GM19023 (cell line): ENCODE measurements at regions not wholly inside any gene's neighbourhood (a gene's known extent, or its start where the extent isn't known, plus 50 kb on each side); places are given as distances from the start of the nearest gene placed in this dataset.

Experiments
- ATAC-seq: cut with Tn5 transposase; IDR thresholded peaks from one replicate; pipeline ENCODE4 v1.9.1; 2021; ENCODE audit warnings: mild to moderate bottlenecking, moderate library complexity; ENCODE audit not compliant: unreplicated experiment

DNA sequence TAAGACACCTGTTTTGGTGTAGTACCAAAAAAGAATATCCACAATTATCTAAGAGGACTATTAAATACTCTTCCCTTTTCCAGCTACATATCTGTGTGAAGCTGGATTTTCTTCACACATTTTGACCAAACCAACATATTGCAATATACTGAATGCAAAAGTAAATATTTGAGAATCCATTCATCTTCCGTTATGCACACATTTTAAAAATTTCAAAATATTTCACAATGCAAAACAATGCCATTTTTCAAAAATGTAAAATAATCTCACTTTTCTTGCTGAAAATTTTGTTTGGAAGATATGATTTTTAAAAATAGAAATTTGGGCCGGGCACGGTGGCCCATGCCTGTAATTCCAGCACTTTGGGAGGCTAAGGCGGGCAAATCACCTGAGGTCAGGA is 133.9 kb upstream of the FUT8 start:
- ATAC-seq = no peak

DNA sequence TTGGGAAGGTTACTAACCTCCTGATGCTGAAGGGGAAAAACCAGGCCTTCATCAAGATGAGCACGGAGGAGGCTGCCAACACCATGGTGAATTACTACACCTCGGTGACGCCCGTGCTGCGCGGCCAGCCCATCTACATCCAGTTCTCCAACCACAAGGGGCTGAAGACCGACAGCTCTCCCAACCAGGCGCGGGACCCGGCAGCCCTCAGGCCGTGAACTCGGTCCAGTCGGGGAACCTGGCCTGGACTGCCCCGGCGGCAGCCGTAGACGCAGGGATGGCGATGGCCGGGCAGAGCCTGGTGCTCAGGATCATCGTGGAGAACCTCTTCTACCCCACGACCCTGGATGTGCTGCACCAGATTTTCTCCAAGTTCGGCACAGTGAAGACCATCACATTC is 133.0 kb upstream of the FUT8 start:
- no peak for ATAC-seq

DNA sequence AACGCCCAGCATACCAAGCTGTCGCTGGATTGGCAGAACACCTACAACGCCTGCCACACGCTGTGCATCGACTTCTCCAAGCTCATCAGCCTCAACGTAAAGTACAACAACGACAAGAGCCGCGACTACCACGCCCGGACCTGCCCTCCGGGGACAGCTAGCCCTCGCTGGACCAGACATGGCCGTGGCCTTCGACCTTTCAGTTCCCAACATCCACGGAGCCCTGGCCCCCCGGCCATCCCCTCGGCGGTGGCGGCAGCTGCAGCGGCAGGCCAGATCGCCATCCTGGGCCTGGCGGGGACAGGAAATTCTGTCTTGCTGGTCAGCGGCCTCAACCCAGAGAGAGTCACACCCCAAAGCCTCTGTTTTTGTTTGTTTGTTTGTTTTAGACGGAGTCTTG is 132.6 kb upstream of the FUT8 start:
- ATAC-seq = no peak

DNA sequence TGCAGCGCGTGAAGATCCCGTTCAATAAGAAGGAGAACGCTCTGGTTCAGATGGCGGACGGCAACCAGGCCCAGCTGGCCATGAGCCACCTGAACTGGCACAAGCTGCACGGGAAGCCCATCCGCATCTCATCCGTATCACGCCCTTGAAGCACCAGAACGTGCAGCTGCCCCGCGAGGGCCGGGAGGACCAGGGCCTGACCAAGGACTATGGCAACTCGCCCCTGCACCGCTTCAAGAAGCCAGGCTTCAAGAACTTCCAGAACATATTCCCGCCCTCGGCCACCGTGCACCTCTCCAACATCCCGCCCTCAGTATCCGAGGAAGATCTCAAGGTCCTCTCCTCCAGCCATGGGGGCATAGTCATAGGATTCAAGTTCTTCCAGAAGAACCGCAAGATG is 131.9 kb upstream of the FUT8 start:
- no peak for ATAC-seq

DNA sequence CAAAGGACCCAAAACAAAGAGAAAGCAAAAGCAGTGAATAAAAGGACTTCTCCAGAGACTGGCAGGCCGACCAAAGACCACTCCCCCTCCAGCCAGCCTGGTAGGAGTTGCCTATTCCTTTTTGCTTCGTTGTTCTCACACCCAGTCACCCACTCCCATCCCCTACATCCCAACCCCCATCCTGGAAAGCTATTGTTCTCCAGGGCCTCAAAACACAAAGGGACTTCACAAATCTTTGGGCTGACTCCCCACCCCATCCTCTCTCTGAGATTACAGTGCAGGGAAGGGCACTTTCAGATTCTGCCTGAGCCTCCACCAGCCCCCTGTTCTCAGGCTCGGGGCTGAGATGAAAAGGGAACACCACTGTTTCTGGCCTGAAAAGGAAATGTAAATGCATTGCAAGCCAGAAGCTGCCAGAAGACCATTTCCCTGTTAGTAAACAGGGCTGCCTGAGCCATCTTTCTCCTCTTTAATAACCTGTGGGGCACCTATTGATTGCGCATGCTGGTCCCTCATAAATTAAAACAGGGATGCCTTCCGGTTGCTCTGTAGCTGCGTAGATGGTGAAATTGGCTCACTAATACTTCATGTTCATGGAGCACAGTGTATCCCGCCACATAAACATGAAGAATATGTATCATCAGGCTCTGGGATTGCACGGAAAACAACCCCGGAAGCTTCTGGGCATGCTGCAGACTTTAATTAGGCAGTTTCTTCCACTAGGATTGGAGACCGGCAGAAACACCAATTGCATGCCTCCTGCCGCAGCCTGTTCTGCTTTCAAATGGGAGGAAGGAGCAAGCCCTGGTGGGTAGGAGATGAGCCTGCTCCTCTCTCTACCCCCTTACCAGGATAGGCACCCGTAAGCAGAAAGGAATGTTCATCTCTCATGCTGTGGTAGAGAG is 130.3 kb upstream of the FUT8 start:
- ATAC-seq = no peak

DNA sequence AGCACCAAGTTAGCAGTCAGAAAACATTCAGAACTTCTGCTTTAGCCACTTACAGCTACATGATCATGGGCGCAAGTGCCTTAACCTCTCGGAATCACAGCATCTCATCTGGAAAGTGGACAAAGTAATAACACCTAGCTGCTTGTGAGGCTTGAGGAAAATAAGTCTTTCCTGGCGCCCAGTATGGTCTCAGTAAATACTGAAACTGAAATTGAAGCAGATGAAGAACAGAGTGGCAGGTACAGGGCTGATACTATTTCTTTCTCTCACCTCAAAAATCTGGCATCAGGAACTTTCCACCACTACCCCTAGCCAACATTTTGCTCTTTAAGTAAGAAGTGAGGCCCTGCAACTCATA is 129.7 kb upstream of the FUT8 start:
- no peak for ATAC-seq

DNA sequence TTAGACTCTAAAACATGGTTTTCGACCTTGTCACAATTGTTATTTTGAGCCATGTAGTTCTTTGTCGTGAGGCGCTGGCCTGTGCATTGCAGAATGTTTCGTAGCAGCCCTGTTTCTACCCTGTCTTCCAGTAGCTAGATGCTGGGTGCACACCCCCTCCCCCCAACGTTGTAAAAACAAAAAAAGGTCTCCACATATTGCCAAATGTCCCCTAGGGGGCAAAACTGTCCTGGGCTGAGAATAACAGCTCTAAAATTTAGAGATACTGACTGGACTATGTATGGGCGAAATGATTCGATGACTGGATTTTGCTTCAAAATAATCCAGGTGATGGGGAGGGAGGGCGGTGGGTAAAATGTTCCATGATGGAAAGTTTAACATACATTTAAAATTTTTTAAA is 126.1 kb upstream of the FUT8 start:
- ATAC-seq = no peak

DNA sequence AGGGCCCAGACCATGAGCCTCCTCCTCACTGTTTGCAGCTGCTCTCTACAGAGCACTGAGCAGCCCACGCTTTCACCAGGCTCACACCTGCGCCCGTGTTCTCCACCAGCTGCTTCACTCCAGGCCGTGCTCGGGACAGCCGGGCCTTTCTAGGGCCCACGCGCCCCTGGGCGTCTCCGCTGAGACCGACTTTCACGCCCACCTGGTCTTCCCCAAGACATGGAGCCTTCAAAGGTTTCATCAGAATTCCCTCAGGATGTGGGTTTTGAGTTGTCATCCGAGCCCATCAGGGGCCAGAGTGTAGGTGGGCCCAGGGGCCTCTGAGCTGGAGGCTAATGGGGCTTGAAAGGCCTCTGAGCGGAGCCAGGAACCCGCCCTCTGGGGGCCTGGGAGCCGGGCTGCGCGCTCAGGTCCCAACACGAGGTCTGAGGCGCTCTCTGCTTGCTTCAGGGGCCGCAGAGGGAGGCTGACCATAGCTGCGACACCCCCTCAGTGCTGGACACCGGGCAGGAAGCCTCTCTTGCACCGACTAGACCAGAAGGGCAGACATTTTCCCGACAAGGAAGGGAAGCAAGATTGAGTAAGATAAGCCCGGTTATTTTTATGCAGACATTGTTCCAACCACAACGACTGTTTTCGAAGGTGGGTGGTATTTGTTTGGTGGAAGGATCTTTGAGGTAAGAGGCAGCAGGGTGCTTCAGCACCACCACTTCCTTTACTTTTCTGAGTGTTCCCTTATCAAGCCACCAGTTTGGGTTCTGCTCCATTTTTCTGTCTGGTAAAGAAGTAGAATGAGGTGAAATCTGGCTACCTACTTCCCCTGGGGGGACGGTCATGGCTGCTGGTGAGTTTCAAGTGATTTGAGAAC is 125.0 kb upstream of the FUT8 start:
- ATAC-seq = peak; percentile 78

DNA sequence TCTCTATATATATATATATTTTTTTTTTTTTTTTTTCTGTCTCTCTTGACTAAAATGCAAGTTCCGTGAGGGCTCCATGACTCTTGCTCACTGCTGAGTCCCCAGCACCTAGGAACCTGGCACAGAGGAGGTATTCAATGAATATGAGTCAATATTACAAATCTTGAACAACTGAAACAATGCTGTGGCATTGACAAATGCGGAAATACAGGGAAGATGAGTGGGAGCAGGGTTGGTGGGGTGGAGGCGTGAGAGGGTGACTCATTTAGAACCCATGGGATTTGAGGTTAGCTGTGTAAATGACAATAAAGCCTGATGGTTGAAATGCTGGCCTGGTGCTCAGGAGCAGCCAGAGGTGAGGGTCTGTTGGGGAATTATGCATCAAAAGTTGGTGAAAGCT is 121.7 kb upstream of the FUT8 start:
- no peak for ATAC-seq

DNA sequence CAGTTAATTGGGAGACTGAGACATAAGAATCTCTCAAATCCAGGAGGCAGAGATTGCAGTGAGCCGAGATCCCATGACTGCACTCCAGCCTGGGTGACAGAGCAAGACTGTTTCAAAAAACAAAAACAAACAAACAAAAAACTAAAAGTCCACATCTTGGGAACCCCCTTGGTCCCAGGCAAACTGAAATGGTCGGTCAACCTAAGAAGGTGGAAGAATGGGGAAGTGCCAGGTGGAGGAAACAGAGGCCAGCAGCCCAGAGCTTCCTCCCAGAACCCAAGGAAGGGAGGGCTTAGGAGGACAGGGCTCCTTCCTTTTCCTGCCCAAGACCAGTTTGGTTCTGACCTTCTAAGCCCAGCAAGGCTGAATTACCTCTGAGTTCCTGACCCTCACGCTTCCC is 121.0 kb upstream of the FUT8 start:
- ATAC-seq = no peak

DNA sequence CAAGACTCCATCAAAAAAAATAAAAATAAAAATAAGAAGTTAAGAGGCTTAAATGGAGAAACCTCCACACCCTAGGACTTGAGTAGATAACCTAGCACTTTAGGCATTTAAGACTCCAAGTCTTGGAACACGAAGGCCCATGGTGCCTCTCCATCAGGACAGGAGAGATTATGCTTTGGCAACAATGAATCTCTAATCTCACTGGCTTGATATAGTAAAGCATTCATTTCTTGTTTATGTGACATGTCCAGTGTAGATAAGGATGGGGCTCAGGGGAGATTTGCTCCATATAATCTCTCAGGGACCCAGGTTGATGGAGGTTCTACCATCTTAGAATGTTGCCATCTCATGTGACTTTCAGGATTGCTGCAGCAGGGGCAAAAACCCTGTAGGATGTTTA is 117.7 kb upstream of the FUT8 start:
- ATAC-seq = no peak

DNA sequence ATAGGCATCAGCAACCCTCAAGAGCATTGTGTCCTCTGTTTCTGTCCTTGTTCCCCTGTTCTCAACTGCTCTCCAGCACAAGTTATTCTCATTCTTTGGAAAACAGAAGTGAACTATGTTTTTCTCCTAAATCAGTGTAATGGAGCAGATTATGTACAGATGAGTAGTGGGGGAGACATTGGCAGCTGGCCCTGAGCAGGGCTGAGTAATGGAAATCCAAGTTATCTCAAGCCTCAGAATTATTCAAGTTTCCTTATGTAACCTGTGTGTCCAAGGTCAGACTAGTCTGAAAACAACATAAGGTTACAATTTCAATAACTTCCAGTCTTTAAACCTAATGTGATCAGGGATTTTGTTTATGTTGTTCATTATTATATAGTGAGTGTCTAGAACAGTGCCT is 116.1 kb upstream of the FUT8 start:
- no peak for ATAC-seq

DNA sequence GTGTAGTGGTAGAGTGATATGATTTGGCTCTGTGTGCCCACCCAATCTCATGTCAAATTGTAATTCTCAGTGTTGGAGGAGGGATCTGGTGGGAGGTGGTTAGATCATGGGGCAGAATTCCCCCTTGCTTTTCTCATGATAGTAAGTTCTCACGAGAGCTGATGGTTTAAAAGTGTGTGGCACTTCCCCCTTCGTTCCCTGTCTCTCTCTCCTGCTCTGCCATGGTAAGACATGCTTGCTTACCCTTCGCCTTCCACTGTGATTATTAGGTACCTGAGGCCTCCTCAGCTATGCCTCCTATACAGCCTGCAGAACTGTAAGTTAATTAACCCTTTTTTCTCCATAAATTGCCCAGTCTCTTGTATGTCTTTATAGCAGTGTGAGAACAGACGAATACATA is 115.7 kb upstream of the FUT8 start:
- no peak for ATAC-seq

DNA sequence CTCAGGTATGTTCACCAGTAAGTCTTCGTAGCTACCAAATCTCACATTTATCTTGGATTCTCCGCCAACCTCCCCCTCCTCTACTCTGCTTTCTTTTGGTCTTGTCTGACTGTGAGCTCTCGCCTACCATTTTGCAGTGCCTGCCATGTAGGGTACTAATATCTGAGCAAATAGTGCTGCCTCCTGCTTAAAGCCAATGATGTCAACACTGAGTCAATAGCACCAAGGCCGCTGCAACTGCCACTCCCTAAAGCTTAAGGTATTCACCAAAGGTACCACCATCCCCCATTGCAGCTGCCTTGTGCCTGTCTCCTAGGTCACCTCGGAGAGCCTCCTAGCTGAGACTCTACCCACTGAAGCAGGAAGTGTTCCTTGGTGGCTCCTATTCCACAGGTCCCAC is 114.8 kb upstream of the FUT8 start:
- no peak for ATAC-seq

DNA sequence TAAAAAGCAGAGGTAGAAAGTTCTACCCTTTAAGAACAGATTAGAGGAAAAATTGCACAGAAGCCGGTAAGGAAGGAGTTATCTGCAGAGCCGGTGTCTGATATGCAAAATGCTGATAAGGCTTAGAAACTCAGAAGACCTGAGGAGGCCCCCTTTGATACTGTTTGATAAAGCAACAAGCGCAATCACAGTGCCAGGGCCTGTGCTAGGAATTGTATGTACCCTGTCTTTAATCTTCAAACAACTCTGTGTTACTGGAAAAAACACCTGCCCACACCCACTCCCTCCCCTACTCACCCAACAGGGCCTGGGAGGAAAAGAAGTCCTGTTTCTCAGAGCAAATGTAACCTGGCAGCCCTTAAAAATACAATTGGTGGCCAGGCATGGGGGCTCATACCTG is 112.7 kb upstream of the FUT8 start:
- no peak for ATAC-seq

DNA sequence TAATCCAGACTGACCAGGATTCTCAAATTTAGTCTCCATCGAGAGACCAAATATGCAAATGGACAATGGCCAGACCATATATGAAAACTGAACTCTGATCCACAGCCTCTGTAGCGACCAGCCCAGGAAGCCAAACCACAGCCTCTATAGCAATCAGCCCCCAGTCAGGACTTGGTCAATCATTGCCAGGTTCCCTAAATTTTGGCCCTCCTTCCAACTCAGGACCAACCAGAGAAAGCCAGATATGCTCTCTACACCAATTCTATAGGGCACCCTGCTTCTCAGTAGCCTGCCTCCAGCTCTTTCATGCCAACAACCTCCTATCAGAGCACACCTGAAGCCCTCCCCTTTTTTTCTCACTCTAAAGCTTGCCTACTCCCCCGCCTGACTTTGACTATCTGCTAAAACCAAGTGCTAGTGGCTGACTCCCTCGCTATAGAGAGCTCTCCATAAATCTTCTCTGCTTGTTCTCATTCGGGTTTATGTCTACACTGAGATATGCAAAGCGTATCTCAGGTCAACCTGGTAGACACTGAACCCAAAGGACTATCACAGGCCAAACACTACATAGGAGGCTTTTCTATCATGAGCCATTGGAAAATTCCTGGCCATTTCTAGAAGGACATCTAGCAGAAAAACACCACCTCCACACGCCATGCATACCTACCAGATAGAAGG is 110.5 kb upstream of the FUT8 start:
- ATAC-seq = peak; percentile 49

DNA sequence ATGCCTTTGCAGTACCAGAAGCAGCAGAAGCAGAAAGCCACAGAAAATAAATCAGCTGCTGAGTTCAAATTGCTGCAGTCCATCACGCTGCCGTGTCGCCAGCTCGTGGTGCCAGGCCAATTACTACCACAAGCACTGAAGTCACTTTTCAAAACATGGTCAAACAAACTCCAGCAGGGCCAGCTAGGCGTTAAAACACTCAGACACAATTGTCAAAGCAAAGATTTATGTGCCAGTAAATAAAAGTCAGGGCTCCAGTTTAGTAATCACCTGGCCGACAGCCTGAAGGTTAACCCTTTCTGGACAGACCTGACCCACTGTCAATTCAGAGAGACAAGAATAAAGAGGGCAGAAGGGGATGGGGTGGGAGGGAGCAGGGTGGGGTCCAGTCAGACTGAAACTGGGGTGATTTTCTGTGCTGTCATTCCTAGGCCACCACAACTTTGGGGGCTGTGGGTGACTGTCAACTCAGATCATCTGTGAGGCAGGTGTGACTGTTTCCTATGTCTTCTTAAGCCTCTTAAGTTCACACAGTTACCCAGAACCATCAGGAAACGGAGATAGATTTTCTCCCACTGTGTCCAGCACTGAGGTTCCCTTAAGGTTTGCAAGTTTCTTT is 109.8 kb upstream of the FUT8 start:
- ATAC-seq = peak; percentile 47

DNA sequence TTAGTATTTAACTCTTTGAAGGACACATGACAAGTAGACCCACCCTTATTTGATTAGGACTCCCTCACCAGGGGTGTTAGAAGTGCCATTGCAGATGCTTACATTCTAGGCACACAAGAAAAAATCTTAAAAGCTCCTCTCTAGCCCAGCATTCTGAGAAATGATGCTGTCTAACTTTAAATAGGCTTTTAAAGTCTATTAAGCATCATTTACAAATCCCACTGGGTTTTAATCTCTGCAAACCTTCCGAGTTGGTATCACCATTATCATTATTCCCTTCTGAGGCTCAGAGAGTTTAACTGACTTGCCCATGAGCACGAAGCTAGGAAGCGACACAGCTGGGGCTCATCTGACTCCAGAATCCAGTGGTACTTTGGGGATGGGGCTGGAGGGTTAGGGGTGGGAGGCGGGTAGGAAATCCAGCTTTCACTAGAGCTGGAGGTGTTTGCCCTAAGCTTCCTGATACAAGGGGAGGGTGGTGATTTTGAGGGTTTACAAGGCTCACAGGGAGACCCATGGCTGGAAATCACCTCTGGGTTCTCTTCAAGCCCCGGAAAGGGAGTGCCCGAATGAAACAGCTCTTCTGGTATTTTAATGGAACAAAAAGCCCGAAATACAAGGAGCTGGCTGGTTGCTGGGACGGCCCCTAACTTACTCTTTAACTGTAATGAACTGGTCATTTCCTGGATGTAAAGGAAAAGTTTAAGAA is 109.2 kb upstream of the FUT8 start:
- ATAC-seq = no peak

DNA sequence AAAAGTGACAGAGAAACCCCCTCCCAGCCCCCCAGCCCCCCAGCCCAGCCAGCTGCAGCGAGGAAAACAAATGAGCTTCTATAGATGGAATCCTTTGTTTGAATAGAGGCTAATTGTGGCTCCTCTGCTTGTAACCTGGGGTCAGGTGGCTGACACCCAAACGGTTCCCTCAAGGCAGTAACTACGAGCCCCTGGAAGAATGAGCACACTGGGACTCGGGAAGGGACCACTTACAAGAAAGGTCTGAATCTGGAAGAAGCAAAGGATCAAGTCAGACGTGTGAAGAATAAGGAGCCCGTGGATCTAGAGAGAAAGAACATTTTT is 108.7 kb upstream of the FUT8 start:
- no peak for ATAC-seq

DNA sequence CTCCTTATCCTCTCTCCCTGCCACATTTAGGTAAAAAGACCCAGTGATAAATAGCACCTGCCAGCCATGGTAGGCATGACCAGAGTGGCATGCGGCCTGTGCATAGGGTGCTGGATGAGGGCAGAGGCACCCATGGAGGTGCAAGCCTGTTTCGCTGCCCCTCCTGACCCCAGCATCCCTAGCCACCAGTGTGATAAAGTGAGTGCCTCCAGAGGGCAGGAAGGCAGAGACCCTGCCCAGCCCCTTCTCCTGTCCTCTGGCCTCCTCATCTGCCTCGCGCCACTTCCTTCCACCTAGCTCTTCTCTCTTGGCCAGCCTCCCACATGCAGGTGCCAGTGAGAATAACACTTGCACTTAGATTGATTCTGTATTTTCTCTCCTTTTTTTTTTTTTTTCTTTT is 108.3 kb upstream of the FUT8 start:
- ATAC-seq = no peak

DNA sequence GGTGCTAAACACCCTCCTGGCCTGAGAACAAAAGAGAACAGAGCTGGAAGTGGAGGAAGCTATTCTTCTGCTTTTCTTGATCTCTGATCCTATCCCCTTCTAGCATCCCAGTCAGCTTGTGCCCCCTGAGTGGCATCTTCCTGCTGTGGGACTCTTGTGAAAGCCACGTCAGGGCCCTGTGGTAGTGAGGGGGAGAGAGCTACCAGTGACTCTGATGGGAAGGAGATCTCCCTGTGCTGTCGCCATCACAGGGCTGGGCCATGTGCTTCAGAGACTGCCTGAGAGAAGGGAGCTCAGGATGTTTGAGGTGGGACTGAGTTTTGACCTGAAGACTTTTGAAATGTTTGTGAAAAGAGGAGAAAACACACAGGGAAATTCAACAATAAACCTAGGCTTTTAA is 107.6 kb upstream of the FUT8 start:
- ATAC-seq = no peak
